ENCODE measurements at regions not wholly inside any gene's neighbourhood (a gene's known extent, or its start where the extent isn't known, plus 50 kb on each side); places are given as distances from the start of the nearest gene placed in this dataset.

DNA sequence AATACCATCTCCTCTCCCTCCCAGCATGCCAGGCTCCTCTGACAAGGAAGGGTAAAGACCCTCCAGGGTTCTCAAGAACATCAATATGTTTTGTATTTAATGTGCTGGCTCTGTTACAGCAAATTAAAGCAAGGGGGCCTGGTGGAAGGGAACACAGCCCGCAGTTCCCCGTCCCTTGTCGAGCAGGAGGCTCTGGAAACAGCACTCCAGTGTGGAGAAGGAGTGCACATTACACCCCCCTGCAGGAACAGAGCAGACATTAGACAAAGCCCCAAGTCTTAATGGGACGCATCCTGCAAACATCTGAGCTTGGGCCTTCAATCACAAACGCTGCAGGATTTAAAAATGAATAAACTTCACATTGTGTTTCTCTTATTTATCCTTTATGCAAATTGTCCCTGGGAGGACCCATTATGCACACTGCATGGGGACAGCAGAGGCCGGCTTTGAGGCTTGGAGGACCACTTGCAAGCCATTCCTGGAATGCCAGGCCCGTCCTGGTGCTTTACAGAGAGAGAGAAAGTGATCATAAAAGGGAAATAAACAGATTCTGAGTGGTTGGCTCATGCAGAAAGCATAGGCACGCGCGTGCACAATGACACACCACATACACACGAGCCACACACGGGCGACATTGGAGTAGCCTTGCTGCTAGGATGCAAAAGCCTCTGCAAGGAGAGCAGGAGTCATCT is 328.7 kb downstream of the SMAD2 start:
- TF ChIP-seq ZFX (IDR thresholded peaks at IDR 0.05; ENCODE audit: borderline replicate concordance), result no peak
- TF ChIP-seq, protein P1, sequence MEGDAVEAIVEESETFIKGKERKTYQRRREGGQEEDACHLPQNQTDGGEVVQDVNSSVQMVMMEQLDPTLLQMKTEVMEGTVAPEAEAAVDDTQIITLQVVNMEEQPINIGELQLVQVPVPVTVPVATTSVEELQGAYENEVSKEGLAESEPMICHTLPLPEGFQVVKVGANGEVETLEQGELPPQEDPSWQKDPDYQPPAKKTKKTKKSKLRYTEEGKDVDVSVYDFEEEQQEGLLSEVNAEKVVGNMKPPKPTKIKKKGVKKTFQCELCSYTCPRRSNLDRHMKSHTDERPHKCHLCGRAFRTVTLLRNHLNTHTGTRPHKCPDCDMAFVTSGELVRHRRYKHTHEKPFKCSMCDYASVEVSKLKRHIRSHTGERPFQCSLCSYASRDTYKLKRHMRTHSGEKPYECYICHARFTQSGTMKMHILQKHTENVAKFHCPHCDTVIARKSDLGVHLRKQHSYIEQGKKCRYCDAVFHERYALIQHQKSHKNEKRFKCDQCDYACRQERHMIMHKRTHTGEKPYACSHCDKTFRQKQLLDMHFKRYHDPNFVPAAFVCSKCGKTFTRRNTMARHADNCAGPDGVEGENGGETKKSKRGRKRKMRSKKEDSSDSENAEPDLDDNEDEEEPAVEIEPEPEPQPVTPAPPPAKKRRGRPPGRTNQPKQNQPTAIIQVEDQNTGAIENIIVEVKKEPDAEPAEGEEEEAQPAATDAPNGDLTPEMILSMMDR (IDR thresholded peaks at IDR 0.05), result no peak
- H3K27ac ChIP-seq, result no peak overlapping the region

- TF ChIP-seq ZFX (IDR thresholded peaks at IDR 0.05; ENCODE audit: borderline replicate concordance), result no peak
- TF ChIP-seq, protein P1 (IDR thresholded peaks at IDR 0.05), result peak; percentile 44
Measured at GRCh38 chr18:47595831-47596501, 334.5 kb downstream of the SMAD2 start.

GRCh38 chr18:47594621-47595086 is 335.8 kb downstream of the SMAD2 start:
- TF ChIP-seq ZFX (IDR thresholded peaks at IDR 0.05; ENCODE audit: borderline replicate concordance), result no peak
- TF ChIP-seq, protein P1 (IDR thresholded peaks at IDR 0.05), result no peak
- H3K27ac ChIP-seq, result no peak overlapping the region

More at GRCh38 chr18:47595831-47596501, 334.5 kb downstream of the SMAD2 start:
- no peak overlapping the region for H3K27ac ChIP-seq

GRCh38 chr18:47593744-47594472 is 336.6 kb downstream of the SMAD2 start:
- no peak overlapping the region for H3K27ac ChIP-seq
- TF ChIP-seq, protein P1 (IDR thresholded peaks at IDR 0.05), result no peak
- TF ChIP-seq ZFX (IDR thresholded peaks at IDR 0.05; ENCODE audit: borderline replicate concordance), result no peak

DNA sequence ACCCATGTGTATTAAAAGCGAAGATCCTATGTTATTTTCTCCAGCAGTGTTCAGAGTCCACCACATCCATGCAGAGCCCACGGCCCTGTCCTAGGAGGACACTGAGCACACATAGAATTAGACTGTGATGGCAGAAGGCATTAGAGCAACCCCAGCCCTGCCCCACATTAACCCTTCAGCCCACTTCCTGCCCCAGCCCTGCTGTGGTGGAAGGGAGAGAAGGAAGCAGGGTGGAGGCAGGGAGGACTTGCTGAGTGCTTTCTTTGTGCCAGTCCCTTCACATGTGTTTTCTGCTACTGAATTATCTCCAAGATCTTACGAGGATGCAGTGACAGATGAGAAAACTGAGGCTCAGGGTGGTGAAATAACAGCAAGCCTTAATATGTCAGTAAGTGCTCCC is 339.0 kb downstream of the SMAD2 start:
- no peak overlapping the region for H3K27ac ChIP-seq

DNA sequence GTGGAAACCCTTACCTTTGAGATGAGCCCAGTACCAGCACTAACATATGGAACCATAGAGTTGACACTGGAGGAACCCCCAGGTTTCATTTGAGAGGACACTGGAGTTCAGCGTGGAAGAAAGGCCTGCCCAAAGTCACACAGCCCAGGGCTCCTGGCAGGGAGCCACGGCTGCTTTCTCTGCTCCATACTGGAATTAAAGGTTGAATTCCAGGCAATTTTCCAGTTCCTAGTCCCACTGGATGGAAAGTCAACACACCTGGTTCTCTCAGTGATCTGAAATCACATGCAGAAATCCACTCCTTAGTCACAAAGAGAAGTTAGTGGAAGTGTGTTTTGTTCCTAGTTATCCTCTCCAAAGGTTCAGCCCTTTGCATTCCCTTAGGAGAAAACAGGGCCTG is 336.1 kb upstream of the SKOR2 start:
- no peak for TF ChIP-seq ZFX (IDR thresholded peaks at IDR 0.05; ENCODE audit: borderline replicate concordance)
- TF ChIP-seq, protein P1 (IDR thresholded peaks at IDR 0.05), result no peak
- no peak overlapping the region for H3K27ac ChIP-seq

More for the DNA sequence above, 339.0 kb downstream of the SMAD2 start:
- no peak for TF ChIP-seq ZFX (IDR thresholded peaks at IDR 0.05; ENCODE audit: borderline replicate concordance)
- TF ChIP-seq, protein P1 (IDR thresholded peaks at IDR 0.05), result no peak
